CD4-positive, alpha-beta T cell treated with Interleukin-6 at 100 ng/mL for 8 hours (primary cell): ENCODE measurements at regions not wholly inside any gene's neighbourhood (a gene's known extent, or its start where the extent isn't known, plus 50 kb on each side); places are given as distances from the start of the nearest gene placed in this dataset.

Experiments
- DNase-seq: peaks from one replicate; pipeline ENCODE4 v3.0.0-alpha.2; 2020; ENCODE audit warnings: mixed read lengths, low spot score

DNA sequence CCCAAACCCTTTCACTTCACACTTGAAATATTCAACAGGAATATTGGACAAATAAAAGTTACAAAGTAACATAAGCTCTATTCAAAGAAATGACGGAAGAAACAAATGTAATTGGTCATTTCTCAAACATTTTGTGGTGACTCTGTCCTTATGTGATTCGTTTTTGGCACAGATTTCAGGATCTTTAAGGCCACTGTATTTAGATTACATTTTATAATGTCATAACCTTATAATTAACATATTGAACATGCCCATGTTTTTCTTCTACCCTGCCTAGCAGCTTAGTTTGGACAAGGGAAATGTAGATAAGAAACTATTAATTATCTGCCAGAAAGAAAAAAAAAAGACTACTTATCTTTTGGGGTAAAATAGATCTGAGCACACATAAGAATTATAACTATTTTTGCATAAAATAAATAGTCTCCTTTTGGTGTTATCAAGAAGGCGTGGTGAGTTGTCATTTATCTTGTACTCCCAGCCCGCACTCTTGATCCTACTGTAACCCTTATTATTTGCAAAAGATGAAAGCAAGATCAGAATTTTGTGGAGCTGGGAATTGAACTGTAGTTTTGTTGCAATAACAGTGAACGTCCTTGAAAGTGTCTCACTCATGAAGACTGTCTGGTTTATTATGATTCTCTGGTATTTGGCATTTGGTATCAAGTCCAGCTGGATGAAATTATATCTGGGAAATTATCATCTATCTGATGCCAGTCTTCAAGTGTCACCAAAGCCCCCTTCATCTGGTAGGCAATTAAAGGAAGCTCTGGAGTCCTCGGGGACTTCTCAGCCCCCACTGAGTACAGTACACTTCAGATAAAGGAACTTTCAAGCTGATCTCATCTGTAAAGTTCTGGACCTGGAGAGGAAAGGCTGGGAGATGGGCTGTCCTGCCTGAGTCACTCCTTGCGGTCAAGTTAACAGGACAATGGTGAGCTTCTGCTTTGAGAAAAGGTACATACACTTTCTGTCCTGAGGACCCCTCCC lies 175.7 kb upstream of the INHBA start:
- no peak for DNase-seq

DNA sequence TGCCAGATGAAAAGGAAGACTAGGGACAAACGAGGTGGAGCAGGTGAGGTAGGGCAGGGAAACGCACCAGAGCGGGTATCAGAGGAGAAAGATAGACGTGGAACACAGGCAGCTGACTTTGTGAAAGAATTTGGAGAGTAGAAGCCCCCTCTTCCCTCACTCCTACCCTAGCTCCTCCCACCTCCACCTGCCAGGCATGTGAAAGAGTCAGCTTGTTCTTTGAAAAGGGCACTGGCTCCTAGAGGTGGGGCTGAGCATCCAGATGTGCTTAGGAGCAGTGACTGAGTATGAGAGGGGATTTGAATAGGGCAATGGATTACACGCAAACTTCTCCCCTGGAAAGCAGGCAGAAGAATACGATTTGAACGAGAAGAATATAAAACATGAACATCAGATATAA lies 174.2 kb upstream of the INHBA start:
- DNase-seq, result no peak

DNA sequence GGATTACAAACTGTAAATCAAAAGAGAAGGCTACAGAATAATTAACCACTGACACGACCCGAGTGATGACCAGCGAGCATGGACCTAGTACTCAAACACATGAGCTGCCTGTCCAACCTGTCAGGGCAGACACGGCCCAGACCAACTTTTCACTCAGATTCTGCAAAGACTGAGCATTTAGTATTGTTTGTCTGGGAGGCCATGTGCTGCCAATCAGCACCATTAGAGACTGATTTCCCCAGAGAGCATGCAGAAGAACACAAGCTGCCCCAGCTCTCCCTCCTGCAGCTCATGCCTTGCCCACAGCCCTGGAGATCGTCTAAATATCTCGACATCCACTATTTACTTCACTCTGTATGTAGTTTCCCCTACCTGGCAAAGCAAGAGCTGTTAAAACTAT lies 172.6 kb upstream of the INHBA start:
- no peak for DNase-seq

DNA sequence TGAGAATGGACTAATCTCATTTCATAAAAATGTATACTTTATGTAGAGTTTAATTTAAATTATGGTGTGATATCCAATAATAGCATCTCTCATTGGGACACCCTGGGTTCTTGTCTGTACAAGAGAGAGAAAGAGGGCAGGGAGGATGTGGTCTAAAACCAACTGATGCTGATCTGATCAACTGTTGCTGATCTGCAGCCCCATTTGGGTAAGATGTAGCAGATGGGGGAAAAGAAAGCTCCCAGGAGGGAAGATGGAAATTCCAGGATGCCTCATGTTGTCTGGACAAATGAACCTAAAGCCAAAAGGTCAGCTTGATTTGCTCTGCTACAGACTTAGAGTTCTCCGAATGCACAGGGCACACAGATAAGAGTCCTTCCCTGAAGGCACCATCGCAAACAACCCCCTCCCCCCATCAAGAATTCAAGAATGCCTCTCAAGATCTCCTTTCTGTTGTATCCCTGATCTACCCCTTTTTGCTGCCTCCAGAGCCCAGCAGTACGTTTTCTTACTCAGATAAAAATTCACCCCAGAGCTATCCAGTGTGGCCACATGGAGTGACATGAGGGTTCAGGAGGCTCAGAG lies 171.4 kb upstream of the INHBA start:
- no peak for DNase-seq

- no peak for DNase-seq
These were observed 170.9 kb upstream of the INHBA start for GRCh38 chr7:41873741-41874140.

DNA sequence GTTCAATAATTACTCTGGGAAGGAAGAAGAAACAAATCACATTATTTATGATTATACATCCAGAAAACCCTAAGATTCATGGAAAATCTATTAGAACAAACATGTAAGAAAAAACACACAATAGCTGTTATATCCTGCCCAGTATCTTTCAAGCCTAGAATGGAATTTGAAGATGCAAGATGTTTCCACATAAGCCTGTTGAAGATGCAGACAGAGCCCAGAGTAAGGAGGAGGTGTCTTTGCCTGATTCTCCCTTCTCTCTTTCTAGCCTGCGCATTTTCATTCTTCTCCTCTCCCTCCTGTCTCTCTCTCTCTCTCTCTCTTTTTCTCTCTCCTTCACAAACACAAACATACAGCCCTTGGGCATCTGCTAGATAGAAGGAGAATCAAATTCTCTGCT lies 170.1 kb upstream of the INHBA start:
- no peak for DNase-seq

- DNase-seq, result no peak
These were observed 167.7 kb upstream of the INHBA start for GRCh38 chr7:41870461-41871138.

GRCh38 chr7:41869997-41870396 lies 167.1 kb upstream of the INHBA start:
- no peak for DNase-seq

- DNase-seq, result no peak
These were observed 166.7 kb upstream of the INHBA start for GRCh38 chr7:41869596-41869995.

DNA sequence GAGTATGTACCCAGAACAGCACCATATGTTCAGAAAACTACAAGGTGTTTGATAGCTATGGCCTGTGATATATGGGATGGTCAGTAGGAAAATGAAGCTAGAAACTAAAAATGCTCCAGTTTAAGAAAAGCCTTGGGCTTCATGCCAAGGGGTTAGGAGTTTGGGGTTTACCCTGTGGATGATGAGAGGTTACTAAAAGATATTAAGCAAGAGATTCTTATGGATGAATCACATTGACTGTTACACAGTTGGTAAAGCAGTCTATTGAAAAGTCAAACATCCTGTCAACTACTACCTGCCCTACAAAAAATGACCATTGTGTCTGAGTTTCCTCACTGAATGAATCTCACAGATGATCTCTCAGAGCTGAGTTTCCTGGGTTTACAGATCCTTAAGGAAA lies 166.2 kb upstream of the INHBA start:
- DNase-seq, result no peak

DNA sequence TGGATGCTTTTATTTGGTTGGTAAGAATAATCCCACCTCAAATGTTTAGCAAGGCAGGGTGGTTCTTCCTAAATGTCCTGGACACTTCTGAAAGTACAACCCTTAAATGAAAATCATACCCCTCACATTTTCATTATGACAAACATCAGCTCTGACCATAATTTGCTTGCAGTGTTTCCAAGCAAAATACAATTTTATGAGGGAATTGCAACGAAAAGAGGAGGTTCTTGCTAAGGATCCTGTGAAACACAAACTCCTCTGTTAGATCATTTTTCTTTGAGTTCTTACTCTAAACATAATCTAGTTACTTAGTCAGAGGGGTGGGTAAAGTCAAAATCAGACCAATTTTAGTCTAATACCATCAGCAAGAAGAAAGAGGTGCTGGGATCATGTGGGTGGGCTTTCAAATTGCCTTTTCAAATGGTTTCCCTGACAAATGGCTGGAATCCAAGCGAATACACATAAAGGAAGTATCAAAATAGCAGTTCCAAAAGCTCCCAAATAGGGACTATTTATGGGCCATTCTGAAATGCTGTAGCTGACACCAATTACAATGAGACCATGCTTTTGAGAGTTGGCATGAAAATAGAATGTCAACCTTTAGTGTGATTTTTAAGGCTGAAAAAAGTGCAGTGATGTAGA lies 164.9 kb upstream of the INHBA start:
- no peak for DNase-seq

DNA sequence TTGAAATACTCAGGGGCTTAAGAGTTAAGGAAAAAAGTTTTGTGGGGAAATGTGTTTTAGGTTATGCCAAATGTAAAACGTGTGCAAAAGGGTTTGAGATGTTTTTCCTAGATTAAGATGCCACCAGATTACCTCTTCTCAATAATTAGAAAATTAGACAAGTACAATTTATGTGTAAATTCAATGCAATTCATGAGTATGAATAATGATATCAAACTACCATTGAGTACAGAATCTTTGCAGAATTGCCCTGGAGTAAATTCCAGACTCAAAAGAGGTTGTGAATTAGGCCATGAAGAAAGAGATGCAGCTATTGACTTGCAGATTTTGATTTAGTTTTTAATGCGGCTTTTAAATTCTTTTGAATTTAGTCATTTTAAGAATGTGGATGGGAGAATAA lies 159.4 kb upstream of the INHBA start:
- DNase-seq, result no peak

- DNase-seq, result no peak
These were observed 158.8 kb upstream of the INHBA start for GRCh38 chr7:41861642-41862041.

DNA sequence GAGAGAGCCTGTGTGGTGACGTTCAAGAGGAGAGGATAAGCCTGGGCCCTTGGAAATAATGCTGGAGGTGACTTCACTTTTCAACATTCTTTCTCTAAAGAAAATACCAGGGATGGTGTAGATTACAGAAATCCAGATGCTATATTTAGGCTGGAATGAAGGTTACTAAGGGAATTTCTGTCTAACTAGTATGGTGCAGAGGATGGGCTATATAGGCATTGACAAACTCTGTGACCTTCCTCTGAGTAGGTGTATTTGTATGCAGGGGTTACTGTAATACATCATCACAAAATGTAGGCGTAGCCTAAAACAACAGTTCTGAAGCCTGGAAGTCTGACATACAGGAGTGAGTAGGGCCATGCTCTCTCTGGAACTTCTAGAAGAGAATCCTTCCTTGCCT lies 155.3 kb upstream of the INHBA start:
- DNase-seq, result no peak

DNA sequence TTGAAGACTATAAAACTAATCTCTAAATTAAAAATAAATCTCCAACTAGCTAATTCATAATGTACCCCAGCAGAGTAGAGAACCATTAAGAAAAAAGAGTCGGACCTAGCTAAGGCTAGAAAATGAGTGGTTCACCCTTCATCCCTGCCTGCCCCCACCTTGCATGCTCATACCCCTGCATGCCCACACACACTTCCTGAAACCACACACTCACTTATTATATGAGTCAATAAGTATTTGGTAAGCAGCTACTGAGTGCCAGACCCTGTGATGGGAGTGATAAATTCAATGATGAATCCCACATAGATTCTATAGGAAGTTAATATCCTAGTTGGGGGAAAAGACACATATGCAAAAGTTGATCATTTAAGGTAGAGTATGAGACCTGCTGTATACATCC lies 152.9 kb upstream of the INHBA start:
- no peak for DNase-seq

DNA sequence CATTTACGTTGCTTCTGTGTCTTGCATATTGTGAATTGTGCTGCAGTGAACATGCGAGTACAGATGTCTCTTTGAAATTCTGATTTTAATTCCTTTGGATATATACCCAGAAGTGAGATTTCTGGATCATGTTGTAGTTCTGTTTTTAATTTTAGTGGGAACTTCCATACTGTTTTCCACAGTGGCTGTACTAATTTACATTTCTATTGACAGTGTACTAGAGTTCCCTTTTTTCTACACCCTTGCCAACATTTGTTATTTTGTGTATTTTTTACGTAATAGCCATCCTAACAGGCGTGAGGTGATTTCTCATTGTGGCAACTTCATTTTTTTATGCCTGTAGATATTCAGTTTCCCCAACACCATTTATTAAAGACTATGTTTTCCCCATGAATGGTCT lies 144.7 kb upstream of the INHBA start:
- DNase-seq, result no peak

GRCh38 chr7:41847151-41847550 lies 144.3 kb upstream of the INHBA start:
- DNase-seq, result no peak

GRCh38 chr7:41842956-41843355 lies 140.1 kb upstream of the INHBA start:
- DNase-seq, result no peak

DNA sequence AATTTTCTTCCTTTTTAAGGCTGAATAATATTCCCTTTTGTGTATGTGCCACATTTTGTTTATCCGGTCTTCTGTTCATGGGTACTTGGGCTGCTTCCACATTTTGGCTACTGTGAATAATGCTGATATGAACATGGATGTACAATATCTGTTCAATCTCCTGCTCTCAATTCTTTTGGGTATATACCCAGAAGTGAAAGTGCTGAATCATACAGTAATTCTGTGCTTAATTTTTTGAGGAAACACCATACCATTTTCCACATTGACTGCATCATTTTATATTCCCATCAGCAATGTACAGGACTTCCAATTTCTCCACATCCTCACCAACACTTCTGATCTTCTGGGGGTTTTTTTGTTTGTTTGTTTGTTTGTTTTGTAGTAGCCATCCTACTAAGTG lies 135.0 kb upstream of the INHBA start:
- DNase-seq, result no peak

- no peak for DNase-seq
These were observed 133.2 kb upstream of the INHBA start for GRCh38 chr7:41835976-41836530.

GRCh38 chr7:41834805-41835694 lies 132.2 kb upstream of the INHBA start:
- no peak for DNase-seq
